Neuronal stem cell (in vitro differentiated cells): ENCODE measurements at regions not wholly inside any gene's neighbourhood (a gene's known extent, or its start where the extent isn't known, plus 50 kb on each side); places are given as distances from the start of the nearest gene placed in this dataset.

ENCODE experiments used
- DNase-seq: peaks from one replicate; pipeline ENCODE4 v3.0.0-alpha.2; 2013; ENCODE audit warnings: low spot score
- H2AFZ ChIP-seq: one replicate; pipeline ENCODE4 v1.6.1; 2013; ENCODE audit warnings: mild to moderate bottlenecking, low read length, inconsistent platforms
- H2AK5ac ChIP-seq: 2 replicates; pipeline ENCODE4 v1.6.1; 2013; ENCODE audit warnings: low read depth, mild to moderate bottlenecking, inconsistent platforms, low read length, moderate library complexity, mixed read lengths
- H2BK120ac ChIP-seq: 2 replicates; pipeline ENCODE4 v1.6.1; 2013; ENCODE audit warnings: low read depth, mild to moderate bottlenecking, inconsistent platforms, low read length, moderate library complexity, mixed read lengths
- H2BK12ac ChIP-seq: one replicate; pipeline ENCODE4 v1.6.1; 2013; ENCODE audit warnings: low read length, inconsistent platforms
- H2BK15ac ChIP-seq: 2 replicates; pipeline ENCODE4 v1.6.1; 2013; ENCODE audit warnings: mild to moderate bottlenecking, low read length, inconsistent platforms, mixed read lengths
- H2BK5ac ChIP-seq: one replicate; pipeline ENCODE4 v1.6.1; 2013; ENCODE audit warnings: inconsistent platforms, mild to moderate bottlenecking, low read length, moderate library complexity
- H3K14ac ChIP-seq: one replicate; pipeline ENCODE4 v1.6.1; 2013; ENCODE audit warnings: low read length, inconsistent platforms
- H3K18ac ChIP-seq: 2 replicates; pipeline ENCODE4 v1.6.1; 2013; ENCODE audit warnings: low read length, inconsistent platforms
- H3K23ac ChIP-seq: 2 replicates; pipeline ENCODE4 v1.6.1; 2013; ENCODE audit warnings: low read depth, mild to moderate bottlenecking, mixed read lengths, low read length, inconsistent platforms; ENCODE audit not compliant: poor library complexity
- H3K27ac ChIP-seq: replicated peaks from 3 replicates; pipeline ENCODE4 v1.5.1; 2013; ENCODE audit warnings: low read length, inconsistent platforms
- H3K27me3 ChIP-seq, 3 experiments: 2 replicates each; pipeline ENCODE4 v1.6.1; 2013; ENCODE audit warnings: low read length in 3 of 3, mild to moderate bottlenecking in 2 of 3, inconsistent platforms in 1 of 3, low read depth in 1 of 3, mixed read lengths in 1 of 3, moderate library complexity in 1 of 3; ENCODE audit not compliant: control insufficient read depth in 3 of 3, insufficient read depth in 3 of 3
- H3K36me3 ChIP-seq, 2 donors: replicated peaks in 1 of 2; 2 replicates each; pipeline ENCODE4 v1.6.1; 2013; ENCODE audit warnings: low read length in 2 of 2; ENCODE audit not compliant: control insufficient read depth in 2 of 2, insufficient read depth in 2 of 2
- H3K4ac ChIP-seq: 2 replicates; pipeline ENCODE4 v1.6.1; 2013; ENCODE audit warnings: inconsistent platforms, mild to moderate bottlenecking, low read length, moderate library complexity
- H3K4me1 ChIP-seq, 2 donors: 1 replicate in 1 of 2; 2 replicates in 1 of 2; pipeline ENCODE4 v1.6.1; 2013; ENCODE audit warnings: low read length in 2 of 2, low read depth in 1 of 2; ENCODE audit not compliant: control insufficient read depth in 2 of 2, insufficient read depth in 1 of 2
- H3K4me2 ChIP-seq: one replicate; pipeline ENCODE4 v1.6.1; 2013; ENCODE audit warnings: mild to moderate bottlenecking, low read length, inconsistent platforms; ENCODE audit not compliant: insufficient read depth, poor library complexity, severe bottlenecking
- H3K4me3 ChIP-seq, 2 donors: 2 replicates each; pipeline ENCODE4 v1.5.1; 2013; ENCODE audit warnings: low read length in 2 of 2, mild to moderate bottlenecking in 2 of 2, inconsistent platforms in 1 of 2, moderate library complexity in 1 of 2
- H3K79me1 ChIP-seq: one replicate; pipeline ENCODE4 v1.6.1; 2013; ENCODE audit warnings: low read depth, mild to moderate bottlenecking, inconsistent platforms, low read length, moderate library complexity
- H3K9ac ChIP-seq: one replicate; pipeline ENCODE4 v1.6.1; 2013; ENCODE audit warnings: mild to moderate bottlenecking, low read depth, low read length, inconsistent platforms; ENCODE audit not compliant: poor library complexity
- H3K9me3 ChIP-seq, 2 donors: replicated peaks in 1 of 2; 2 replicates each; pipeline versions ENCODE3 to v1.6.1; 2013; ENCODE audit warnings: low read length in 2 of 2, mild to moderate bottlenecking in 2 of 2, inconsistent platforms in 1 of 2, low read depth in 1 of 2, mixed read lengths in 1 of 2, moderate library complexity in 1 of 2; ENCODE audit not compliant: control insufficient read depth in 2 of 2, insufficient read depth in 1 of 2
- H4K8ac ChIP-seq: one replicate; pipeline ENCODE4 v1.6.1; 2013; ENCODE audit warnings: low read depth, mild to moderate bottlenecking, inconsistent platforms, low read length, moderate library complexity
- H4K91ac ChIP-seq: one replicate; pipeline ENCODE4 v1.6.1; 2013; ENCODE audit warnings: low read length, low read depth, mild to moderate bottlenecking, inconsistent platforms; ENCODE audit not compliant: poor library complexity
- WGBS, 2 donors: extraction: QIAGEN DNeasy Blood & Tissue Kit; methylation state at CpG; one replicate each; pipeline ENCODE4 v1.1.7; 2013; ENCODE audit warnings: missing lambda C conversion rate in 2 of 2, mixed read lengths in 1 of 2; ENCODE audit not compliant: insufficient read length in 2 of 2, insufficient replicate concordance in 1 of 2; ENCODE audit errors: extremely low coverage in 2 of 2; 5-methylcytosine and 5-hydroxymethylcytosine counted together

DNA sequence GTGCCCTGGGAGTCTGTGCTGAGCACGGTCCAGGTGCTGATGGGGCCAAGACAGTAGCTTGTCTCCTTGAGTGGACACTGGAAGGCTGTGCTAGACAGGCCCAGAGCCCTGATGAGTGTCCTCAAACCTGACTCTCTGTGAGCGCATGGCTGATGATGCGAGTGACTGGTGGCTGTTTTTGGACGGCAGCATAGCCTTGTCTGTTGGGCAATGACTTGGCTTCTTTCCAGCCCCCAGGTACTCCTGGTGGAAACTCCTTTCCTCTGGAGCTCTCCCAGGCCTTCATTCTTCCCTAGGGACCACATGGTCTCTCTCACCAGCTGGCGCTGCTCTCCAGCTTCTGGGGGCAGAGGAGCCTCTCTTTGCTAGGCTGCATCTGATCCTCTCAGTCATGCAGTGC, 207.6 kb upstream of the SMIM21 start:
- no peak for DNase-seq
- Histone ChIP-seq H3K4me3 (no peak overlapping the region), H3K4me1 (peaks cover 5% of the 10 kb centered on the region in 2 donors), H2BK120ac (no peak overlapping the region), H3K79me1 (no peaks in the 10 kb centered on the region), H4K8ac (no peak overlapping the region), H3K27me3 (peaks cover 0 to 10% (median 0%) of the 10 kb centered on the region in 3 experiments), H3K4ac (no peak overlapping the region), H3K9ac (no peak overlapping the region), H3K9me3 (no peaks in the 10 kb centered on the region), H3K27ac (no peak overlapping the region), H2BK5ac (no peak overlapping the region), H3K14ac (no peak overlapping the region), H2AK5ac (no peak overlapping the region), H3K18ac (peak overlapping the region; percentile 27), H3K4me2 (no peak overlapping the region), H3K23ac (no peak overlapping the region), H2BK15ac (no peak overlapping the region), H3K36me3 (no peaks in the 10 kb centered on the region), H2AFZ (no peak overlapping the region), H2BK12ac (no peak overlapping the region), H4K91ac (no peak overlapping the region)
- WGBS, 2 donors, result no CpG with 5 or more reads among the region's 5 CpGs

DNA sequence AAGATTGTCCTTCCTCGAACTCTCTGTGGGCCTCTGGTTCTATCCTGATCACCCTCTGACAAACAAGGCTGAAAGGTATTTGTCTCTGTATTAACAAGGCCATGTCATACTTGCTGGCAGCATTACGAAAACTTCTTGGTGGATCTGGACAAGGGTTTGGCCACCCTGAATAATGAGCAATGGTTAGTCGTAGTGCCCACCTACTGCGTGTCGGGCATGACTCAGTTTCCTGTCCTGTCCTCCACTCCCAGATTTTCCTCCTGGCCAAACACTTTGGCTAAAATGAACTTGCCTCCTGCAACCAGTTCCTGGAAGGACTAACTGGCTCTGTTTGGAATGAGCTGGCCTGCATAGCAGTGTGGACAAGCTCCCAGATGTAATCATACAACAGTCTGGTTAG, 198.5 kb upstream of the SMIM21 start:
- no peak overlapping the region for H2BK120ac ChIP-seq
- WGBS, 2 donors, result no CpG with 5 or more reads among the region's 5 CpGs
- no peak overlapping the region for H3K4me3 ChIP-seq
- no peaks in the 10 kb centered on the region for H3K79me1 ChIP-seq
- H4K91ac ChIP-seq, result no peak overlapping the region
- H3K27ac ChIP-seq, result no peak overlapping the region
- no peak overlapping the region for H2BK12ac ChIP-seq
- no peak overlapping the region for H3K9ac ChIP-seq
- H2AK5ac ChIP-seq, result no peak overlapping the region
- H2BK15ac ChIP-seq, result no peak overlapping the region
- no peaks in the 10 kb centered on the region for H3K9me3 ChIP-seq
- H2AFZ ChIP-seq, result no peak overlapping the region
- no peak overlapping the region for H3K4me2 ChIP-seq
- no peak overlapping the region for H4K8ac ChIP-seq
- H3K18ac ChIP-seq, result no peak overlapping the region
- no peak overlapping the region for H3K23ac ChIP-seq
- no peaks in the 10 kb centered on the region for H3K4me1 ChIP-seq
- no peak overlapping the region for H3K4ac ChIP-seq
- no peak overlapping the region for H2BK5ac ChIP-seq
- H3K27me3 ChIP-seq, result no peaks in the 10 kb centered on the region
- no peak for DNase-seq
- no peak overlapping the region for H3K14ac ChIP-seq
- no peaks in the 10 kb centered on the region for H3K36me3 ChIP-seq

- peak overlapping the region; percentile 22 for H3K18ac ChIP-seq
- H2BK120ac ChIP-seq, result no peak overlapping the region
- no peak overlapping the region for H2AK5ac ChIP-seq
- no peak overlapping the region for H2BK12ac ChIP-seq
- H4K8ac ChIP-seq, result no peak overlapping the region
- no peak overlapping the region for H3K4me3 ChIP-seq
- H3K27ac ChIP-seq, result no peak overlapping the region
- H3K14ac ChIP-seq, result no peak overlapping the region
- DNase-seq, result no peak
- no peak overlapping the region for H4K91ac ChIP-seq
- no peak overlapping the region for H3K9ac ChIP-seq
- no peak overlapping the region for H3K4me2 ChIP-seq
- no peaks in the 10 kb centered on the region for H3K27me3 ChIP-seq
- WGBS, 2 donors, result no CpG with 5 or more reads among the region's 5 CpGs
- H3K4ac ChIP-seq, result no peak overlapping the region
- no peaks in the 10 kb centered on the region for H3K79me1 ChIP-seq
- no peaks in the 10 kb centered on the region for H3K4me1 ChIP-seq
- H2AFZ ChIP-seq, result no peak overlapping the region
- H3K23ac ChIP-seq, result no peak overlapping the region
- no peak overlapping the region for H2BK15ac ChIP-seq
- no peaks in the 10 kb centered on the region for H3K36me3 ChIP-seq
- H3K9me3 ChIP-seq, result no peaks in the 10 kb centered on the region
- no peak overlapping the region for H2BK5ac ChIP-seq
These were observed 197.4 kb upstream of the SMIM21 start for GRCh38 chr18:75624869-75625268.

GRCh38 chr18:75621818-75622217, 194.3 kb upstream of the SMIM21 start:
- Histone ChIP-seq H2AK5ac (no peak overlapping the region), H2BK5ac (no peak overlapping the region), H3K4me3 (no peak overlapping the region), H4K8ac (no peak overlapping the region), H3K27me3 (no peaks in the 10 kb centered on the region), H3K27ac (no peak overlapping the region), H3K14ac (no peak overlapping the region), H3K4ac (no peak overlapping the region), H3K4me2 (no peak overlapping the region), H3K23ac (no peak overlapping the region), H4K91ac (no peak overlapping the region), H3K9ac (no peak overlapping the region), H2BK120ac (no peak overlapping the region), H3K4me1 (no peaks in the 10 kb centered on the region), H2AFZ (no peak overlapping the region), H3K9me3 (no peaks in the 10 kb centered on the region), H2BK15ac (no peak overlapping the region), H2BK12ac (no peak overlapping the region), H3K79me1 (no peaks in the 10 kb centered on the region), H3K36me3 (no peaks in the 10 kb centered on the region), H3K18ac (no peak overlapping the region)
- WGBS, 2 donors, result no CpG with 5 or more reads among the region's 14 CpGs
- DNase-seq, result no peak
